Progenitor cell of endocrine pancreas (in vitro differentiated cells): ENCODE measurements at regions not wholly inside any gene's neighbourhood (a gene's known extent, or its start where the extent isn't known, plus 50 kb on each side); places are given as distances from the start of the nearest gene placed in this dataset.

Experiments used
- DNase-seq: peaks from one replicate; pipeline ENCODE4 v3.0.0; 2021; ENCODE audit warnings: low spot score; ENCODE audit not compliant: unreplicated experiment
- H3K27ac Mint-ChIP-seq: 2 replicates; pipeline ENCODE4 v1.8.0; 2021; ENCODE audit warnings: mild to moderate bottlenecking, moderate library complexity, mixed read lengths
- H3K27me3 Mint-ChIP-seq: 2 replicates; pipeline ENCODE4 v1.8.0; 2021; ENCODE audit warnings: mixed read lengths
- H3K36me3 Mint-ChIP-seq: 2 replicates; pipeline ENCODE4 v1.8.0; 2022; ENCODE audit warnings: mixed read lengths; ENCODE audit not compliant: insufficient read depth
- H3K4me1 Mint-ChIP-seq: 2 replicates; pipeline ENCODE4 v1.8.0; 2021; ENCODE audit warnings: low read depth, mixed read lengths
- H3K4me3 Mint-ChIP-seq: 2 replicates; pipeline ENCODE4 v1.8.0; 2021; ENCODE audit warnings: low read depth, mild to moderate bottlenecking, moderate library complexity, mixed read lengths
- H3K9me3 Mint-ChIP-seq: 2 replicates; pipeline ENCODE4 v1.8.0; 2021; ENCODE audit warnings: low read depth, mixed read lengths
- CTCF ChIP-seq: fragments of 200-600 bp; sonication (generic); IDR thresholded peaks from one replicate; pipeline ENCODE4 v1.5.0; 2021; ENCODE audit warnings: antibody characterized with exemption, mild to moderate bottlenecking; ENCODE audit not compliant: unreplicated experiment

GRCh38 chr5:161023551-161023950, 171.5 kb upstream of the ATP10B start:
- H3K27ac Mint-ChIP-seq: no peak overlapping the region
- TF ChIP-seq CTCF: no peak

GRCh38 chr5:161022151-161022550, 170.1 kb upstream of the ATP10B start:
- Mint-ChIP-seq H3K36me3 (no peaks in the 10 kb centered on the region), H3K27me3 (no peaks in the 10 kb centered on the region), H3K9me3 (no peaks in the 10 kb centered on the region), H3K4me3 (no peak overlapping the region), H3K27ac (no peak overlapping the region), H3K4me1 (peaks cover 8% of the 10 kb centered on the region)
- no peak for DNase-seq
- TF ChIP-seq CTCF: no peak

More at GRCh38 chr5:161023551-161023950, 171.5 kb upstream of the ATP10B start:
- H3K4me1 Mint-ChIP-seq: peaks cover 8% of the 10 kb centered on the region
- H3K4me3 Mint-ChIP-seq: no peak overlapping the region
- no peaks in the 10 kb centered on the region for H3K36me3 Mint-ChIP-seq
- H3K27me3 Mint-ChIP-seq: no peaks in the 10 kb centered on the region
- H3K9me3 Mint-ChIP-seq: no peaks in the 10 kb centered on the region
- DNase-seq: no peak

GRCh38 chr5:161009817-161010216, 157.8 kb upstream of the ATP10B start:
- no peak overlapping the region for H3K27ac Mint-ChIP-seq
- H3K9me3 Mint-ChIP-seq: peaks cover 5% of the 10 kb centered on the region
- H3K36me3 Mint-ChIP-seq: no peaks in the 10 kb centered on the region
- no peak for TF ChIP-seq CTCF
- peaks cover 21% of the 10 kb centered on the region for H3K4me1 Mint-ChIP-seq
- H3K4me3 Mint-ChIP-seq: no peak overlapping the region
- H3K27me3 Mint-ChIP-seq: no peaks in the 10 kb centered on the region
- DNase-seq: no peak

- no peak for DNase-seq
- TF ChIP-seq CTCF: peak; percentile 32
- Mint-ChIP-seq H3K4me3 (no peak overlapping the region), H3K36me3 (peaks cover 1% of the 10 kb centered on the region), H3K4me1 (peaks cover 21% of the 10 kb centered on the region), H3K9me3 (peaks cover 9% of the 10 kb centered on the region), H3K27me3 (no peaks in the 10 kb centered on the region), H3K27ac (no peak overlapping the region)
These were observed 157.2 kb upstream of the ATP10B start for GRCh38 chr5:161009194-161009593.

- no peak for TF ChIP-seq CTCF
- Mint-ChIP-seq H3K9me3 (peaks cover 17% of the 10 kb centered on the region), H3K4me1 (peaks cover 21% of the 10 kb centered on the region)
These were observed 155.9 kb upstream of the ATP10B start for GRCh38 chr5:161007879-161008278.

More at GRCh38 chr5:161007879-161008278, 155.9 kb upstream of the ATP10B start:
- Mint-ChIP-seq H3K4me3 (no peak overlapping the region), H3K27me3 (no peaks in the 10 kb centered on the region), H3K36me3 (peaks cover 4% of the 10 kb centered on the region), H3K27ac (no peak overlapping the region)
- DNase-seq: no peak
